ENCODE measurements at regions not wholly inside any gene's neighbourhood (a gene's known extent, or its start where the extent isn't known, plus 50 kb on each side); places are given as distances from the start of the nearest gene placed in this dataset.

DNA sequence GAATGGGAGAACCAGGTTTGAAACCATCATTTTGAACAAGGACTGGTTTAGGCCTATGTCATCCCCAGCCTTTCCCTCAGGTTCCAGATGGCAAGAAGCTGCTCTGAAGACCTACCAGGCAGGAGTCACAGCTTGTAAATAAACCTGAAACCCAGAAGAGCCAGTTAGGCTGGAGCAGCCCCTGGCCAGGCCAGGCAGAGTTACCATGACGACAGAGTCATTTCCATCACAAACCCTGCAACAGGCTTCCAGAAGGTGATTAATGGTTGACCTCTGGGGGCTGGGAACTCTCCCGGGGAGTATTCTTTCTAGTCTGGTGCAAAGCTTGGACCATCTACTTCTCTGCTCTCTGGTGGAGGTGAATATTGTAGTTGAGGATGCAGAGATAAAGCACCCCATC, 164.1 kb upstream of the NCAM1 start:
- DNase-seq: no peak

GRCh38 chr11:112797648-112798293, 163.4 kb upstream of the NCAM1 start:
- DNase-seq: no peak

DNA sequence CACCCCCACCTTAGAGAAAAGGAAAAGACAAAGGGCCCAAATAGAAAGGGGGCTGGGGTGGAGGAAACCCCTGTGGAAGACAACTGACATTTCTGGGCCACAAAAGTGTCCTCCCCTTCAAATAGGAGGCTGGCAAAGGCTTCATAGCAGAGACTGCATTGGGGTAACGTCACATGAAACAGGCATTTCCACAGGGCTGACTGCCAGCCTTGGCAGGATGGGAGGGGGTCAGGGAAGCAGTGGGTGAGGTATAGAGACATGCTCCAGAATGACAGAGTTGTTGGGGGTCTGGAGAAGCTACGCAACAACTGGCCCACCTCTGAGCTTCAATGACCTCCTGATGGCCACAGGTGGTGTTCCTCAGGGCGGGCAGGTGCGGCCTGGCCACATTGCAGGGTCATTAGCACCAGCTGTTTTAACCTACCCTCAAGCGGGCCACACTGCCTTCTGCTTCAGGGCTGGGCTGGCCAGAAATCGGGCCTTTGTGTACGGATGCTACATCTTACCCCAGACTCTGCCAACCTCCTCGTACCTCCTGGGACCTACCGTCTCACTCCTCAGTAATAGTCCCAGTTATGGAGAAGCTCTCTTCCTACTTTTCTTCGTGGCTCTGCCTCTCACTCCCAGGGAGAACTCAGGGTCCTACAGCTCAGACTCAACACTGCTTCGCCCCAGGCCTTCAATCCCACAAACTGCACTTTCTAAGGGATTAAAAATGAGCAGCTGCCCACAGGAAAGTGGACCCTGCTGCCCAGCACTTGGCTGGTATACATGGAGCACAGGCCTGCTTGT, 160.0 kb upstream of the NCAM1 start:
- DNase-seq: no peak

- DNase-seq: no peak
Observed at GRCh38 chr11:112801817-112802088, 159.5 kb upstream of the NCAM1 start.

DNA sequence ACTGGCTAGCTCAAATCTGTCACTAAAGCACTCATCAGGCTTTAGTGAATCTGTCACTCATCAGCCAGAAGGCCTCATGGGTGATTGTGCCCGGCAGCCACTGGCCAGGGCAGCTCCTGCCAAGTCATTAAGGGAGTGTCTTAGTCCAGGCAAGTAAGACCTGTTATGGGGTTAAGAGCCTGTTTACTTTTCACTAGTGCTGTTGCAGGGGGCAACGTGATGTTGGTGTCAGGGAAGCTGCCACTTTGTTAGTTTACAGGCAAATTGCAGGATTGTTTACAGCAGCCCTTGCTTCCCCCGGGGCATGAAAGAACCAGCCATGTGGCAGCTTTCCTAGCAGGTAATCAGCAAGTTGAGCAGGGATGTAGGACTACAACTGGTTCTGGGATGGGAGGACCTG, 155.6 kb upstream of the NCAM1 start:
- DNase-seq: no peak

GRCh38 chr11:112806256-112806655, 155.0 kb upstream of the NCAM1 start:
- DNase-seq: no peak

DNA sequence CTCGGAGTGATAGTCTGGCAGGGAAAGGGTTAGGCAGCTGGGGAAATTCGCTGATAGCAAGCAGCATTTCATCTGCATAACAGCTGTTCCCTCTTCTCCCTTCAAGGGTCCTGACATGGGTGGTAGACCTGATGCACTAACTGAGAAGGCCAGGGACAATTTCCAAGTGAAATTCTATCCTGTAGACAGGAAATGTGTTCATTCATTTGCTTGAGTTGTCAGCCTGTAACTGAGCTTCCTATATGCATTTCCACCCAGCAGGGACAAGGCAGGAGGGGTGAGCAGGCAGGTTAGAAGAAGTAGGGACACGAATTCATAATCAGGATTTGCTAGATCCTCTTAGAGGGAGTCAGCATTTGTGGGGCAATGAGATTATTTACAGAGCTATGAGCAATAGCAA, 154.3 kb upstream of the NCAM1 start:
- DNase-seq: no peak

- no peak for DNase-seq
Observed at GRCh38 chr11:112809429-112809828, 151.8 kb upstream of the NCAM1 start.

DNA sequence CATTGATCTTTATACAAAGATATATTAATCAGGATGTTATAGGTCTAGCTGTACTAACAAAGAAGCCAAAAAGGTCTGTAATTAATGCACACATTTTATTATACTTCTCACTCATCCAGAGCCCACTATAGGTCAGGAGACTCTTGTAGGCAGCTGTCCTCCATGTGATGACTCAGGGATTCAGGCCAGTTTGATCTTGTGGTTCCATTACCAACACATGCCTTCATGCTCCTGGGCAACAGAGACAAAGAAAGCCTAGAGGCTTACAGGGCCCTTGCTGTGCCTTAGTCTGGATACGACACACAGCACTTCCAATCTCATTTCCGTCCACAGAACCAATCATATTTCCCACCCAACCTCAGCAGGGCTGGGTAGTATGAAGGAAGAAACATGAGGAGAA, 150.3 kb upstream of the NCAM1 start:
- DNase-seq: no peak

- no peak for DNase-seq
Observed at GRCh38 chr11:112811783-112812182, 149.4 kb upstream of the NCAM1 start.

DNA sequence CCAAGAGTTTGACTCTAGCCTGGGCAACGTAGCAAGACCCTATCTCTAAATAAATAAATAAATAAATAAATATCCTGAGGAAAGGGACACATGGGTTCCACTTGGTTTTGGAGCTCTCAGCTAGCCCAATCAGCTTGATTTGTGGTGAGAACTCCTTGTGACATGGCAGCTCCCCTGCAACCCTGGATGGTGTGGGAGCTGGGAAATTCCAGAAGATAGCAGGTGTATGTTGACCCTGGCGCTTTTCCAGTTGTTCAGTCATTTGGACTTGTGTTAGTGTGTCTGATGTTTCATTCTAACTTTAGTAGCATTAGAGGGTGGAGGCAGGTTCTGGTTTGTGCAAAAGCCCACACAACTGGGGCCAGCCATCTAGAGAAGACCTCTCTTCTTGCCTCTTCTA, 148.5 kb upstream of the NCAM1 start:
- DNase-seq: no peak

- no peak for DNase-seq
Observed at GRCh38 chr11:112814168-112814567, 147.1 kb upstream of the NCAM1 start.

DNA sequence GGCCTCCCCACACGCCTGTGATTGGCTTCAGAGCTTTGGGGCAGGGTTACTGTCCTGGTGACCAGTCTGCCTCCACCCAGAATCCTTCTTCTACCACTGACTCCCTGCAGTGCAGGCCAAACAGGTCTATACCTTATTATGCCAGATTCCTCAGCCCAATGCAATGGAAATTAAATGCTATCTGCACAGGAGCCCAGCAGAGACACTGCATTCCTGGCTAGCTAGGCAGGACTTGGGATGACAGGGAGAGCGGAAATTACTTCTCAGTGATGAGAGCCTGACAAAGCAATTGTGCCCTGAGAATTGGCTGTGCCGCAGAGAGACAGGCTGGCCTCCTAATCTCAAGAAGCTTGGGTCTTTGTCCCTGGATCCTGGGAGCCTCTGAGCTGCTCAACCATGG, 143.8 kb upstream of the NCAM1 start:
- no peak for DNase-seq

- no peak for DNase-seq
Observed at GRCh38 chr11:112822478-112823274, 138.5 kb upstream of the NCAM1 start.

GRCh38 chr11:112826026-112826425, 135.2 kb upstream of the NCAM1 start:
- no peak for DNase-seq

- DNase-seq: no peak
Observed at GRCh38 chr11:112826788-112827187, 134.4 kb upstream of the NCAM1 start.

GRCh38 chr11:112828421-112828820, 132.8 kb upstream of the NCAM1 start:
- no peak for DNase-seq

- no peak for DNase-seq
Observed at GRCh38 chr11:112829971-112830654, 131.1 kb upstream of the NCAM1 start.

- DNase-seq: no peak
Observed at GRCh38 chr11:112831041-112831440, 130.2 kb upstream of the NCAM1 start.

DNA sequence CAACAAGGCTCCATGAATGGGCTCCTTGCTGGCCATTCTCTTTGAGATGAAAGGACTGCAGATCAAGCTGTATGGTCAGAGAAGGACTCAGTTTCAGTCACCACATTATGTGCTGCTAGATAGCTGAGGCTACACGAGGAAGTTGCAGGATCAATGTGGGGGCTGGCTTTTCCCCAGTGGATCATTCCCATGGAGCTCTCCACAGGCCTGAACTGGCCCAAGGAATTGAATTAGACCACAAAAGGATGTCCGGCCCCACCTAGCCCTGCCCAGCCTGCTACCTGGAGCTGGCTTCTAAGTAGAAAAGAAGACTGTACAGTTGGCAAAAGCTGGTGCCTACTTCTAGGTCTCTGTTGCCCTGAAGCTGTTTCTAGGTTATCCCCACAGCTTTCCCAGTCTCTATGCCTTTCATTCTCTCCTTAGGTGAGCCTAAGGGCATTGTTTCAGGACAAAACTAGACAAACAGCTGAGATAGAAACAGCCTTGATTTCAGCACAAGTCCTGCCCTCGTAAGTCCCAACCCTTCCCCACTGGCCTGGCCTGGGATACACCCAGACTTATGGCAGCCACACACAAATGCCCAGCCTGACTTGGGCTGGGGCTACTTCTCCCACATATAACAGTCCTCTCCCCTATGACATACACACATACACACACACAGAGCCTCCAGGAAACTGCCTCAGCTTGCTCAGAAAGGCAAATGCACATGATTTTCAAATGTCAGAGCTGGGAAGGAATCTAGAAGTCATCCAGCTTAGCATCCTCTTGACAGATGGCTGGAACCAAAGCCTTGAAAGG, 129.1 kb upstream of the NCAM1 start:
- no peak for DNase-seq

DNA sequence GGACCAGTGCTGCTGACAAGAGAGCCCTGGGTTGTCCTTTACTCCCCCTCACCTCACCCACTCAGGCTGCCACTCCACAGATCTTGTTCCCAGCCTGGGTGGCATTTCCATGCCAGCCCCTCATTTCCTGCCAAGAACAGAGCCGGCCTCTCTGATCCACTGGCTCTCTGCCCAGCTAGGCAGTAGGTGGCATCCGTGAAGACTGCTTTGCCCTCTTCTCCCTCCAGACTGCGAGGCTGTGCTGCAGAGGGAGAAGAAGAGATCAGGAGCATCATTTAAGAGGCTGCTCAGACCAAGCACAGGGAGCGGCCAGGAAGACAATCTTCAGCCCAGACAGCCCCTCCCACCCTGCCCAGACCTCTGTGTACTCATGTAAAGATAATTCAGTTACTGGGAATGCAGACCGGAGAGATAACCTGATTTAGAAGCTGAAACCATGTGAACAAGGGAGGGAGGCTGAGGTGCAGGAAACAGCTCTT, 126.9 kb upstream of the NCAM1 start:
- DNase-seq: peak; percentile 84 to 92

- no peak for DNase-seq
Observed at GRCh38 chr11:112835591-112836255, 125.5 kb upstream of the NCAM1 start.
